Neural cell (in vitro differentiated cells): ENCODE measurements at regions not wholly inside any gene's neighbourhood (a gene's known extent, or its start where the extent isn't known, plus 50 kb on each side); places are given as distances from the start of the nearest gene placed in this dataset.
"Not testable (repeated sequence)": the region's sequence is repeated elsewhere in the genome, so short reads cannot be mapped to it uniquely, and the experiment has no call there.

ENCODE experiments used
- H2AFZ ChIP-seq: fragments of 200-600, 300-800 bp; sonication (generic), shearing (Covaris generic); 2 replicates; pipeline ENCODE4 v1.6.0; 2014; ENCODE audit warnings: low read depth, mild to moderate bottlenecking, antibody characterized with exemption, low read length, moderate library complexity
- H3F3A ChIP-seq: fragments of 200-600 bp; shearing (Covaris generic); 2 replicates; pipeline ENCODE4 v1.6.1; 2016; ENCODE audit warnings: mild to moderate bottlenecking, moderate library complexity, mixed read lengths, antibody characterized with exemption, low read length; ENCODE audit not compliant: insufficient read depth, poor library complexity, severe bottlenecking
- H3K27ac ChIP-seq: fragments of 200-600, 300-800 bp; sonication (generic), shearing (Covaris generic); 2 replicates; pipeline ENCODE4 v1.5.1; 2014; ENCODE audit warnings: mild to moderate bottlenecking, low read length, moderate library complexity
- H3K27me3 ChIP-seq: fragments of 300-800, 200-600 bp; sonication (generic), shearing (Covaris generic); 2 replicates; pipeline ENCODE4 v1.6.0; 2014; ENCODE audit warnings: mild to moderate bottlenecking, low read depth, low read length, moderate library complexity; ENCODE audit not compliant: insufficient read depth
- H3K36me3 ChIP-seq: fragments of 300-800, 200-600 bp; sonication (generic), shearing (Covaris generic); 2 replicates; pipeline ENCODE4 v1.5.1; 2014; ENCODE audit warnings: mild to moderate bottlenecking, antibody characterized with exemption, low read length, moderate library complexity; ENCODE audit not compliant: insufficient read depth
- H3K4me2 ChIP-seq: fragments of 300-800, 200-600 bp; sonication (generic), shearing (Covaris generic); 2 replicates; pipeline ENCODE4 v1.6.0; 2014; ENCODE audit warnings: mild to moderate bottlenecking, low read length
- H3K4me3 ChIP-seq: fragments of 300-800, 200-600 bp; sonication (generic), shearing (Covaris generic); 2 replicates; pipeline ENCODE4 v1.5.1; 2014; ENCODE audit warnings: mild to moderate bottlenecking, low read length, moderate library complexity
- H3K79me2 ChIP-seq: fragments of 200-600 bp; shearing (Covaris generic); replicated peaks from 2 replicates; pipeline ENCODE4 v1.6.0; 2014; ENCODE audit warnings: mild to moderate bottlenecking, low read length, moderate library complexity; ENCODE audit not compliant: insufficient read depth
- H3K9ac ChIP-seq: fragments of 300-800, 200-600 bp; sonication (generic), shearing (Covaris generic); 2 replicates; pipeline ENCODE4 v1.6.1; 2016; ENCODE audit warnings: mild to moderate bottlenecking, low read length, mixed read lengths
- H3K9me2 ChIP-seq: fragments of 200-600 bp; shearing (Covaris generic); 2 replicates; pipeline ENCODE4 v1.6.1; 2016; ENCODE audit warnings: mild to moderate bottlenecking, low read length, mixed read lengths; ENCODE audit not compliant: insufficient read depth
- H3K9me3 ChIP-seq: fragments of 200-600, 300-800 bp; sonication (generic), shearing (Covaris generic); 2 replicates; pipeline ENCODE4 v1.6.1; 2016; ENCODE audit warnings: mild to moderate bottlenecking, mixed run types, low read length, moderate library complexity, mixed read lengths
- H4K20me1 ChIP-seq: fragments of 200-600 bp; shearing (Covaris generic); 2 replicates; pipeline ENCODE4 v1.6.1; 2016; ENCODE audit warnings: mild to moderate bottlenecking, mixed run types; ENCODE audit not compliant: insufficient read depth
- EP300 ChIP-seq: fragments of 450-650 bp; conservative IDR thresholded peaks from 2 replicates; pipeline ENCODE4 v1.6.1; 2014; ENCODE audit warnings: antibody characterized with exemption, mild to moderate bottlenecking, moderate library complexity; ENCODE audit not compliant: poor library complexity, severe bottlenecking
- EZH2 ChIP-seq: fragments of 200-600, 300-800 bp; shearing (Covaris generic), sonication (generic); IDR thresholded peaks from 2 replicates; pipeline ENCODE4 v1.6.1; 2014; ENCODE audit warnings: antibody characterized with exemption, low read length, borderline replicate concordance, mild to moderate bottlenecking; ENCODE audit not compliant: insufficient read depth, poor library complexity, severe bottlenecking
- MXI1 ChIP-seq: fragments of 450-650 bp; conservative IDR thresholded peaks from 2 replicates; pipeline ENCODE4 v1.6.1; 2014; ENCODE audit warnings: antibody characterized with exemption, mild to moderate bottlenecking; ENCODE audit not compliant: poor library complexity, severe bottlenecking
- POLR2AphosphoS5 ChIP-seq: IDR thresholded peaks from 2 replicates; pipeline ENCODE4 v1.6.1; 2012
- RAD21 ChIP-seq: fragments of 450-650 bp; conservative IDR thresholded peaks from 2 replicates; pipeline ENCODE4 v1.6.1; 2014; ENCODE audit warnings: antibody characterized with exemption, mild to moderate bottlenecking, moderate library complexity
- SMC3 ChIP-seq: fragments of 450-650 bp; conservative IDR thresholded peaks from 2 replicates; pipeline ENCODE4 v1.6.1; 2014; ENCODE audit warnings: antibody characterized with exemption, mild to moderate bottlenecking, moderate library complexity; ENCODE audit not compliant: poor library complexity
- TAF1 ChIP-seq: IDR thresholded peaks from 2 replicates; pipeline ENCODE4 v1.6.1; 2012; ENCODE audit warnings: low read depth
- TF ChIP-seq, protein P1 (sequence below): IDR thresholded peaks from 2 replicates; pipeline ENCODE4 v1.6.1; 2012; ENCODE audit warnings: borderline replicate concordance
- TF ChIP-seq, protein P2 (sequence below): fragments of 450-650 bp; IDR thresholded peaks from 2 replicates; pipeline ENCODE4 v1.5.1; 2014; ENCODE audit warnings: antibody characterized with exemption, mild to moderate bottlenecking, moderate library complexity; ENCODE audit not compliant: poor library complexity, severe bottlenecking

DNA sequence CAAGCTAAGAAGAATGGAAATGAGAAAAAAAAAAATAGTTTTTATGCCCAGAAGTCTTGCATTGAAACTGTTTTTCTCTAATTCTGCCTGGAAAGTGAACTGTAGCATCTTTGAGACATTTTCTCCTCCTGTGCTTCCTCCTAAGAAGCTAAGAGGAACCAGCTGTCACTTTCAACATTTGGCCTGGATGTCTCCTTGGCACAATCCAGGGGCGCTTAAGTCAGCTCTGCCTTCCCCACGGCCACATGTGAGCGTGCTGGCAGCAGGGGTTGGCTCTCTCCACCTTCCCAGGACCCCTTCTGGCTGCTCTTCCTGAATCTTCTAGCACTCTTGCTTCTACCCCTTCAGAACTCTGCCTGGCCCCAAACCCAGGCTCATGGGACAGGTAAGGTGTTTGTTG, 289.6 kb upstream of the ADARB2 start:
- no peaks in the 10 kb centered on the region for H3K36me3 ChIP-seq
- H3K9me3 ChIP-seq, result no peaks in the 10 kb centered on the region
- H3K4me2 ChIP-seq, result no peak overlapping the region
- H3K79me2 ChIP-seq, result no peaks in the 10 kb centered on the region
- H3K4me3 ChIP-seq, result no peak overlapping the region
- no peaks in the 10 kb centered on the region for H3K9me2 ChIP-seq
- H4K20me1 ChIP-seq, result no peaks in the 10 kb centered on the region
- H3K9ac ChIP-seq, result no peak overlapping the region
- no peaks in the 10 kb centered on the region for H3F3A ChIP-seq
- H3K27me3 ChIP-seq, result no peaks in the 10 kb centered on the region
- H2AFZ ChIP-seq, result no peak overlapping the region
- TF ChIP-seq MXI1 (no peak), TAF1 (no peak)
- TF ChIP-seq, protein P1, sequence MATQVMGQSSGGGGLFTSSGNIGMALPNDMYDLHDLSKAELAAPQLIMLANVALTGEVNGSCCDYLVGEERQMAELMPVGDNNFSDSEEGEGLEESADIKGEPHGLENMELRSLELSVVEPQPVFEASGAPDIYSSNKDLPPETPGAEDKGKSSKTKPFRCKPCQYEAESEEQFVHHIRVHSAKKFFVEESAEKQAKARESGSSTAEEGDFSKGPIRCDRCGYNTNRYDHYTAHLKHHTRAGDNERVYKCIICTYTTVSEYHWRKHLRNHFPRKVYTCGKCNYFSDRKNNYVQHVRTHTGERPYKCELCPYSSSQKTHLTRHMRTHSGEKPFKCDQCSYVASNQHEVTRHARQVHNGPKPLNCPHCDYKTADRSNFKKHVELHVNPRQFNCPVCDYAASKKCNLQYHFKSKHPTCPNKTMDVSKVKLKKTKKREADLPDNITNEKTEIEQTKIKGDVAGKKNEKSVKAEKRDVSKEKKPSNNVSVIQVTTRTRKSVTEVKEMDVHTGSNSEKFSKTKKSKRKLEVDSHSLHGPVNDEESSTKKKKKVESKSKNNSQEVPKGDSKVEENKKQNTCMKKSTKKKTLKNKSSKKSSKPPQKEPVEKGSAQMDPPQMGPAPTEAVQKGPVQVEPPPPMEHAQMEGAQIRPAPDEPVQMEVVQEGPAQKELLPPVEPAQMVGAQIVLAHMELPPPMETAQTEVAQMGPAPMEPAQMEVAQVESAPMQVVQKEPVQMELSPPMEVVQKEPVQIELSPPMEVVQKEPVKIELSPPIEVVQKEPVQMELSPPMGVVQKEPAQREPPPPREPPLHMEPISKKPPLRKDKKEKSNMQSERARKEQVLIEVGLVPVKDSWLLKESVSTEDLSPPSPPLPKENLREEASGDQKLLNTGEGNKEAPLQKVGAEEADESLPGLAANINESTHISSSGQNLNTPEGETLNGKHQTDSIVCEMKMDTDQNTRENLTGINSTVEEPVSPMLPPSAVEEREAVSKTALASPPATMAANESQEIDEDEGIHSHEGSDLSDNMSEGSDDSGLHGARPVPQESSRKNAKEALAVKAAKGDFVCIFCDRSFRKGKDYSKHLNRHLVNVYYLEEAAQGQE, result no peak
- TF ChIP-seq, protein P2, sequence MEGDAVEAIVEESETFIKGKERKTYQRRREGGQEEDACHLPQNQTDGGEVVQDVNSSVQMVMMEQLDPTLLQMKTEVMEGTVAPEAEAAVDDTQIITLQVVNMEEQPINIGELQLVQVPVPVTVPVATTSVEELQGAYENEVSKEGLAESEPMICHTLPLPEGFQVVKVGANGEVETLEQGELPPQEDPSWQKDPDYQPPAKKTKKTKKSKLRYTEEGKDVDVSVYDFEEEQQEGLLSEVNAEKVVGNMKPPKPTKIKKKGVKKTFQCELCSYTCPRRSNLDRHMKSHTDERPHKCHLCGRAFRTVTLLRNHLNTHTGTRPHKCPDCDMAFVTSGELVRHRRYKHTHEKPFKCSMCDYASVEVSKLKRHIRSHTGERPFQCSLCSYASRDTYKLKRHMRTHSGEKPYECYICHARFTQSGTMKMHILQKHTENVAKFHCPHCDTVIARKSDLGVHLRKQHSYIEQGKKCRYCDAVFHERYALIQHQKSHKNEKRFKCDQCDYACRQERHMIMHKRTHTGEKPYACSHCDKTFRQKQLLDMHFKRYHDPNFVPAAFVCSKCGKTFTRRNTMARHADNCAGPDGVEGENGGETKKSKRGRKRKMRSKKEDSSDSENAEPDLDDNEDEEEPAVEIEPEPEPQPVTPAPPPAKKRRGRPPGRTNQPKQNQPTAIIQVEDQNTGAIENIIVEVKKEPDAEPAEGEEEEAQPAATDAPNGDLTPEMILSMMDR, result no peak
- no peak overlapping the region for H3K27ac ChIP-seq

DNA sequence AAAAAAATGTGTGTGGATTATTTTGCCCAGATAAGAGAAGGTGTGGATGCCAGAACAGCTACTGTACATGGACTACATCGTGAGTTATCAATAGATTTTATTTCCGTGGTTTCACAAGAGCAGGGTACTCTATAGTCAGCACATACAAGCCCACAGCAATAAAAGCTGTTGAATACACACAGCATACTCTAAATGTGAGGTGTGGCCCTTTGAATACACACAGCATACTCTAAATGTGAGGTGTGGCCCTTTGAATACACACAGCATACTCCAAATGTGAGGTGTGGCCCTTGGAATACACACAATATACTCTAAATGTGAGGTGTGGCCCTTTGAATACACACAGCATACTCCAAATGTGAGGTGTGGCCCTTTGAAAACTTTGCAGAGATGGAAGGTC, 287.4 kb upstream of the ADARB2 start:
- not testable (repeated sequence) for H3F3A ChIP-seq, H3K4me2 ChIP-seq, H3K79me2 ChIP-seq, H3K9ac ChIP-seq, H3K9me3 ChIP-seq, H3K36me3 ChIP-seq, H2AFZ ChIP-seq, H3K27me3 ChIP-seq, H4K20me1 ChIP-seq, H3K27ac ChIP-seq, H3K4me3 ChIP-seq, H3K9me2 ChIP-seq

DNA sequence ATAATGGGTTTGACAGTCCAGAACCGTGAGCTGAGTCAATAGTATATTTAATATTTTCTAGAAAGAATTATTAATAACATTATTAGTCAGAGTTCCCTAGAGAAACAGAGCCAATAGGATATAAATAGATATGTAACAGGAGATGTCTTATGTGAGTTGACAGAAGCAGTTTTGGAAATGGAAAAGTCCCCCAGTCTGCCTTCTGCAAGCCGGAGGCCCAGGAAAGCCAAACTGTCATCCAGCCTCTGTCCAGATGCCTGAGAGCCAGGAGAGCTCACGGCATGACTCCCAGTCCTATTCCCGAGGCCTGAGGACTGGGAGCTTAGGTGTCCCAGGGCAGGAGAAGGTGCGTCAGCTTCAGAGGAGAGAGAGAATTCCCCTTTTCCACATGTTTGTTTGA, 286.4 kb upstream of the ADARB2 start:
- Histone ChIP-seq H3K27ac (no peak overlapping the region), H2AFZ (no peak overlapping the region), H3K4me3 (no peak overlapping the region), H3F3A (no peaks in the 10 kb centered on the region), H4K20me1 (no peaks in the 10 kb centered on the region), H3K9ac (no peak overlapping the region), H3K9me2 (no peaks in the 10 kb centered on the region), H3K27me3 (no peaks in the 10 kb centered on the region), H3K36me3 (no peaks in the 10 kb centered on the region), H3K4me2 (no peak overlapping the region), H3K79me2 (no peaks in the 10 kb centered on the region), H3K9me3 (no peaks in the 10 kb centered on the region)
- TF ChIP-seq EZH2, result no peak
- TF ChIP-seq TAF1, result no peak
- TF ChIP-seq, protein P1, result no peak
- TF ChIP-seq, protein P2, result no peak
- no peak for TF ChIP-seq RAD21
- no peak for TF ChIP-seq MXI1
- no peak for TF ChIP-seq SMC3
- no peak for TF ChIP-seq POLR2AphosphoS5
- TF ChIP-seq EP300, result no peak
